ENCODE measurements at regions not wholly inside any gene's neighbourhood (a gene's known extent, or its start where the extent isn't known, plus 50 kb on each side); places are given as distances from the start of the nearest gene placed in this dataset.

DNA sequence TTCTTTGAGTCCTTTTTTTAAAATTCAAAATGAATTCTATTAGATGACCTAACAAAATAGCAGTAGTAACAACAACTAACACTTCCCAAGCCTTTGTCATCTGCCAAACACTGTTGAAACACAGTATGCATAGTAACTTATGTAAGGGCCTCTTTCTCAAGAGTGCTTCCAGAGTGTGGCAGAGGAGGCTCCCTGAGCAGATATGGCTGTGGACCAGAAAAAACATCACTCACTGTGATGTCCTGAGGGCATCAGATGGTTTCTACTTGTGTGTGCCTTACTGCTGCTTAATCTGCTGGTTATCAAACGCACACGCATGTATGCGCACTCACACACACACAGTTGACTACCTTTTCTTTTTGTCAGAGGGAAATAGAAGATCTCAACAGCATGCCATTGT lies 110.8 kb downstream of the DLEU7 start:
- TF ChIP-seq, protein P1, sequence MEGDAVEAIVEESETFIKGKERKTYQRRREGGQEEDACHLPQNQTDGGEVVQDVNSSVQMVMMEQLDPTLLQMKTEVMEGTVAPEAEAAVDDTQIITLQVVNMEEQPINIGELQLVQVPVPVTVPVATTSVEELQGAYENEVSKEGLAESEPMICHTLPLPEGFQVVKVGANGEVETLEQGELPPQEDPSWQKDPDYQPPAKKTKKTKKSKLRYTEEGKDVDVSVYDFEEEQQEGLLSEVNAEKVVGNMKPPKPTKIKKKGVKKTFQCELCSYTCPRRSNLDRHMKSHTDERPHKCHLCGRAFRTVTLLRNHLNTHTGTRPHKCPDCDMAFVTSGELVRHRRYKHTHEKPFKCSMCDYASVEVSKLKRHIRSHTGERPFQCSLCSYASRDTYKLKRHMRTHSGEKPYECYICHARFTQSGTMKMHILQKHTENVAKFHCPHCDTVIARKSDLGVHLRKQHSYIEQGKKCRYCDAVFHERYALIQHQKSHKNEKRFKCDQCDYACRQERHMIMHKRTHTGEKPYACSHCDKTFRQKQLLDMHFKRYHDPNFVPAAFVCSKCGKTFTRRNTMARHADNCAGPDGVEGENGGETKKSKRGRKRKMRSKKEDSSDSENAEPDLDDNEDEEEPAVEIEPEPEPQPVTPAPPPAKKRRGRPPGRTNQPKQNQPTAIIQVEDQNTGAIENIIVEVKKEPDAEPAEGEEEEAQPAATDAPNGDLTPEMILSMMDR (conservative IDR thresholded peaks at IDR 0.05; ENCODE audit: low read depth, low read length) = no peak
- TF ChIP-seq EZH2 (IDR thresholded peaks at IDR 0.05; ENCODE audit: borderline replicate concordance, low read depth, low read length, poor library complexity, severe bottlenecking) = no peak
